Pulmonary artery endothelial cell (primary cell): ENCODE measurements at regions not wholly inside any gene's neighbourhood (a gene's known extent, or its start where the extent isn't known, plus 50 kb on each side); places are given as distances from the start of the nearest gene placed in this dataset.

Source experiments
- DNase-seq: peaks from one replicate; pipeline ENCODE4 v3.0.0-alpha.2; 2011; ENCODE audit warnings: low read depth, low spot score

GRCh38 chr17:79355165-79355564, 255.7 kb downstream of the RBFOX3 start:
- no peak for DNase-seq

DNA sequence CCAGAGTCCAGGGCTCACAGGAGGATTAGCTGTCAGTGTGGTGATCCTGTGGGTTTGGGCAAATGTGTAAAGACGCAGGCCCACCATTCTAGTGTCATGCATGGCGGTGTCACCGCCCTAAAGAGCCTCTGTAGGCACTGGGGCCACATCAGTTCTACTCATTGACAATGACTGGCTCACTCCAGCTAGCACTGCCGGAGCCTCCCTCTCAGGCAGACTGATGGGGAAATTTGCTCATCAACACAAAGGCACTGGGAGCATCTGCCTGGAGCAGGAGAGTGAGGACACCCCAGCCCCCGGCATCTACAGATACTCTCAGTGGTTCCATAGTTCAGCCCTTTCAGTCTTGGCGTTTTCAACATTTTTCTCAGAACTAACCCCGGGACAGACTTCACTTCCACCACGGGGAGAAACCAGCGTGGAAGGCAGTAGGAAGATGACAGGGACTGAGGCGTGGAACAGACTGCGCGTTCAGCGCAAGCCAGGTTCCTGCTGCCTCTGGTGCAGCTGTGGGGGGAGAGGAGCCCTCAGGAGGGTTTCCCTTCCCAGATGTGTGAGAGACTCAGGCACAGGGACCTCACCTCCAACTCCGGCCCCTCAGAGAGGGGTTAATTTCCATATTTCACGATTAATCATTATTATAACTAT, 256.6 kb downstream of the RBFOX3 start:
- no peak for DNase-seq

GRCh38 chr17:79353548-79353947, 257.3 kb downstream of the RBFOX3 start:
- DNase-seq = no peak

- DNase-seq = no peak
Measured at GRCh38 chr17:79353016-79353415, 257.8 kb downstream of the RBFOX3 start.

- DNase-seq = no peak
Measured at GRCh38 chr17:79350533-79350932, 260.3 kb downstream of the RBFOX3 start.

- DNase-seq = no peak
Measured at GRCh38 chr17:79349506-79350400, 261.1 kb downstream of the RBFOX3 start.

- no peak for DNase-seq
Measured at GRCh38 chr17:79342376-79342775, 267.8 kb downstream of the ENGASE start.

GRCh38 chr17:79341816-79342215, 267.2 kb downstream of the ENGASE start:
- no peak for DNase-seq

- DNase-seq = no peak
Measured at GRCh38 chr17:79341222-79341780, 266.7 kb downstream of the ENGASE start.

- no peak for DNase-seq
Measured at GRCh38 chr17:79340333-79341221, 266.0 kb downstream of the ENGASE start.

DNA sequence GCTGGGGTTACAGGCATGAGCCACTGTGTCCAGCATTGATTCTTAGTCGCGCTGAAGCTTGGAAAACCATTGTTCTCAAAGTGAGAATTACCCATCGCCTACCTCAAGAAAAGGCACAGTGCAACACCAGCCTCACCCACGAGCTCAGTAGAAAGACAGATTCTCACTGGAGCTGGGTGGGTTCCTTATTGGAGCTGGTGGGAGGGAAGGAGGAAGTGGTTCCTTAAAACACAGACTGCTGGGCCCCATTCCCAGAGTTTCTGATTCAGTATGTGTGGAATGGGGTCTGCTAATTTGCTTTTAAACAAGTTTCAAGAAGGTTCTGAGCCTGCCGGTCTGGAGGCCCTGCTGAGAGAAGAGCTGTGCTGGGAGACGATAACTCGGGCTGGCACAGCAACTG, 264.7 kb downstream of the ENGASE start:
- DNase-seq = no peak

DNA sequence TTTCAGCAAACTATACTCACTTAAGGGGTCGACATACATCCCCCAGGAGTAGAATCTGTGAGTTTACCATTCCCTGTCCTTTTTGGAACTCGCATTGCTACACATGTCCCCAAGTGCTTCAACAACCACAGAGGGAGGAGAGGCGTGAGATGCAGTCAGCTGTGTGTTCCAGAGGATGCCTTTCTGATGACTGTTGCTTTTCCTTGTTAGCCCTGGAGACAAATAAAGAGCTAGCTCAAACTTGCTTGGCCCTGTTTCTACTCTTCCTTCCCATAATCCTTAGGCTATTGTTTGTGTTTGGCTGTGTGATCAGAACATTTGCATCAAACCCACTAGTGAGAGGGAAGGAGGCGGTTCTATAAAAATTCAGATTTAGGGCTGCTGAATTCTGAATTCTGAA, 264.0 kb downstream of the ENGASE start:
- no peak for DNase-seq

GRCh38 chr17:79338152-79338551, 263.5 kb downstream of the ENGASE start:
- no peak for DNase-seq

DNA sequence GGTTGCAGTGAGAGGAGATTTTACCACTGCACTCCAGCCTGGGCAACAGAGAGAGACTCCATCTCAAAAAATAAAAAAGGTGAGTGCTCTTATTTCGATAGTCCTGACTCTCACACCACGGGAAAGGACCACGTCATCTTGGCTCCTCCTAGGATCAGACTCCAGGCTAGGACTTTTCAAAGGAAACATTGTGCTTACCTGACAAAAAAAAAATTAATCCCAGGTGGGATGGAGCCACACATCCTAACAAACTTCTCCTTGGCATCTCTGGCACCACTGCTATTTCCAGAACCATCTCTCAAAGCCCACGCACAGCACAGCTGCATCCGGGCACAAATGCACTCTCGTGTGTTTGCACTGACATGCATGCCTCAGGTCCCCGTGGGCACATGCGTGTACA, 262.4 kb downstream of the ENGASE start:
- no peak for DNase-seq

GRCh38 chr17:79335456-79335855, 260.8 kb downstream of the ENGASE start:
- DNase-seq = no peak

DNA sequence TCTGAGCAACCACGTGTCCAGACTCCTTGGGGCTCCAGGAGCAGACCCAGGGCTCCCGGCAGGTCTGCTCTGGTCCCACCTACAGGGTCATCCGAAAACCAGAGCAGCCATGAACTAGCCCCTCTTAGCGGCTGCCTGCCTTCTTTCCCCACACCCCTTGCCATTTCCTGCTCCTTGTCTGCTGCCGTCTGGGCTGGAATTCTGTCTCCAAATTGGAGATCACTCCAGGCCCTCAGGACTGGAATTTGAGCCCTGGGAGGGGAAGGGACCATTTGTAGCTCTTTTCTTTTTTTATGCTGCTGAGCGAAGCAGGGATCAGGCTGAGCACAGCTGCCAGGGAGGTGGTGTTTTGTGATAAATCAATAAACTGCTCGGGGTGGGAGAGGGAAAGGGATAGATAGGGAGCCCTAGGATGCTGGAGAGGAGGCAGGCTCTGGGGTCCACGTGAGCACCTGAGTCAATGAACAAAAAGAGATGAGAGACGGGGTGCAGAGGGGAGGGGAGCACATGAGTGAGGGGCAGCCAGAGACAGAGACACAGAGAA, 257.5 kb downstream of the ENGASE start:
- no peak for DNase-seq

DNA sequence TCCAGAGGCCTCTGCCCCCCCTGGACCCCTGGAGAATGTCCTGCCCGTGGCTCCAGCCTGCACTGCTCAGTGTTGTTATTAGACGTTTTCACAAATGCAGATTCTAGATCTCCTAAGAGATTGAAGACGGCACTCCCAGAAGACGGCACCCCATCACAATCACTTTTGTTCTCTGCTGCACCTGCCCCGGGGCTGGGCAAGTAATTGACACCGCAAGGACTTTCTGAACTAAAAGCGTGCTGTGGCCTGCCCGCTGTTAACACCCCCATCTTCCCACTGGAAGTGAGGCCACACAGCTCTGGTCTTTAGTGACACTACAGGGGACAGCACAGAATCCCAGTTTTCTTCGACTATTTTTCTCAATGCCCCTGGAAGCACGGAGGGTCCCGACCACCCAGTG, 256.9 kb downstream of the ENGASE start:
- no peak for DNase-seq

DNA sequence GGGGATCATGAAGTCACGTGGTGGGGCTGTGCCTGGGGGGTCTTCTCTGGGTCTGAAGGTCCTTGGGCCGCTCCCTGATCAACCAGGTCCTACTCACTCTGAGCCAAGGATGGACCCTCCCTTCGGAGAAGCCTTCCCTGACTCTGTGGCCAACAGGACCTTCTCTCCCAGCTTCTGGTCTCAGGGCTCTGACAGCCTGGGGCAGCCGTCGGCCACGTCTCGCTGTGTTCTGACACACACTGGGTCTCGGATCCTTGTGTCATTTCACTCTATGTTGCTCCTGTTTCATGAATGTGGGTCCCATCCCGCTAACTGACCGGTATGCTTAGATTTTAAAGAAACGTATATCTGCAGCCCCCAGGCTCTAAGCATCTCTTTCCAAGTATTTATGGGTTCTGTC, 256.1 kb downstream of the ENGASE start:
- no peak for DNase-seq

GRCh38 chr17:79330229-79330628, 255.6 kb downstream of the ENGASE start:
- no peak for DNase-seq

- DNase-seq = no peak
Measured at GRCh38 chr17:79326814-79327213, 252.2 kb downstream of the ENGASE start.

GRCh38 chr17:79325709-79326430, 251.2 kb downstream of the ENGASE start:
- no peak for DNase-seq
